Central memory CD8-positive, alpha-beta T cell (primary cell): ENCODE measurements at regions not wholly inside any gene's neighbourhood (a gene's known extent, or its start where the extent isn't known, plus 50 kb on each side); places are given as distances from the start of the nearest gene placed in this dataset.
"Not testable (repeated sequence)": the region's sequence is repeated elsewhere in the genome, so short reads cannot be mapped to it uniquely, and the experiment has no call there.

ENCODE experiments used
- ATAC-seq: fragments of 150-1000 bp; cut with Tn5 transposase; replicated peaks from 2 replicates; pipeline ENCODE4 v1.10.0; 2022; ENCODE audit warnings: mild to moderate bottlenecking, moderate FRiP score, moderate number of reproducible peaks; ENCODE audit not compliant: poor library complexity, severe bottlenecking; ENCODE audit errors: extremely low read depth
- DNase-seq, 2 donors: peaks; one replicate each; pipeline ENCODE4 v3.0.0; 2021; ENCODE audit warnings: low spot score in 2 of 2
- H3K27ac Mint-ChIP-seq: one replicate; pipeline ENCODE4 v1.8.0; 2022; ENCODE audit warnings: low read depth, mild to moderate bottlenecking, moderate library complexity, mixed read lengths
- H3K27me3 Mint-ChIP-seq: one replicate; pipeline ENCODE4 v1.8.0; 2022; ENCODE audit warnings: mixed read lengths
- H3K36me3 Mint-ChIP-seq: one replicate; pipeline ENCODE4 v1.8.0; 2022; ENCODE audit warnings: mild to moderate bottlenecking, moderate library complexity, mixed read lengths; ENCODE audit not compliant: insufficient read depth
- H3K4me1 Mint-ChIP-seq: one replicate; pipeline ENCODE4 v1.8.0; 2022; ENCODE audit warnings: mixed read lengths
- H3K4me3 Mint-ChIP-seq: one replicate; pipeline ENCODE4 v1.8.0; 2022; ENCODE audit warnings: mild to moderate bottlenecking, moderate library complexity, mixed read lengths
- H3K9me3 Mint-ChIP-seq: one replicate; pipeline ENCODE4 v1.8.0; 2022; ENCODE audit warnings: mixed read lengths

DNA sequence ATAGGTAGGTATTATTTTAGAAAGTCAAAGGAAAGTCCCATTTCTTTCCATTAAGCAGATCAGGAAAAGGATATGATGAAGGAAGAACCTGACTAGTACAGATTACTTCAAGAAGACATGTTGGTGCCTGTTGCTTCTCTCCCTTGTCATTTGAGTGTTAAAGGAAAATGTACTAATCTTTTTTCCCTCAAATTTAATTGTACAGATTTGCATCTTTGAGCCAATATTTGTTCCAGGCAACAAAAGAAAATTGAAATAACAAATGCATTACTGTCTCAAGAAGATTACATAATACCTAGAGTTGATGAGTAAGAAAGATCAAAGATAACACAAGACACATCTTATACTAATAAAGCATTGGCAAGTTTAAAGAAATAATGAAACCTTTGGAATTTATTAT lies 566.9 kb upstream of the ZP4 start:
- no peak overlapping the region for H3K4me3 Mint-ChIP-seq
- H3K27ac Mint-ChIP-seq: no peak overlapping the region

DNA sequence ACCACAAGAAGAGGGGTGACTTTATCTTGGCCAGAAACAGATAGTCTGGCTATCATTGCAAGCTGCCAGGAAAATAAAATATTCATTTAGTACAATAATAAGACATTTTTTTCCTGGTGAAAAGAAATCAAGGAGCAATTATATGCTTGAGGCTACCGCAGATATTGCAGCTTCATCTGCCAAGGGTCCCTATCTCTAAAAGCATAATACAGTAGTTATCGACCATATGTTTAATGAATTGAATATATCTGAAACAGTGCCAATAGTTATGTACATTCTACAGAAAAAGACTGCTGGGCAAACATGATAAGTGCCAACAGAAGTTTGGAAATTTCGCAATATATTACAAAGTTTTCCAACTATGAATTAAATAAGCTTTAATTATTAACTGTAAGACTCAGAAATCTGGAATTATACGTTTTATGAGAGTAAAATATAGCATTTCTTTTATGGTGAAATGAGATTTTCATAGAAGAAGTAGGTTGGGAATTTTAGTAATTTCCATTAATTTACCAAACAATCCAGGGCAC lies 561.1 kb upstream of the ZP4 start:
- DNase-seq: no peak
- H3K4me1 Mint-ChIP-seq: no peaks in the 10 kb centered on the region
- H3K4me3 Mint-ChIP-seq: no peak overlapping the region
- H3K9me3 Mint-ChIP-seq: peaks cover 9% of the 10 kb centered on the region
- H3K36me3 Mint-ChIP-seq: no peaks in the 10 kb centered on the region
- no peaks in the 10 kb centered on the region for H3K27me3 Mint-ChIP-seq
- no peak for ATAC-seq
- no peak overlapping the region for H3K27ac Mint-ChIP-seq

More for the DNA sequence above, 566.9 kb upstream of the ZP4 start:
- no peak for ATAC-seq
- Mint-ChIP-seq H3K36me3 (no peaks in the 10 kb centered on the region), H3K9me3 (no peaks in the 10 kb centered on the region), H3K27me3 (no peaks in the 10 kb centered on the region), H3K4me1 (no peaks in the 10 kb centered on the region)
- no peak for DNase-seq

DNA sequence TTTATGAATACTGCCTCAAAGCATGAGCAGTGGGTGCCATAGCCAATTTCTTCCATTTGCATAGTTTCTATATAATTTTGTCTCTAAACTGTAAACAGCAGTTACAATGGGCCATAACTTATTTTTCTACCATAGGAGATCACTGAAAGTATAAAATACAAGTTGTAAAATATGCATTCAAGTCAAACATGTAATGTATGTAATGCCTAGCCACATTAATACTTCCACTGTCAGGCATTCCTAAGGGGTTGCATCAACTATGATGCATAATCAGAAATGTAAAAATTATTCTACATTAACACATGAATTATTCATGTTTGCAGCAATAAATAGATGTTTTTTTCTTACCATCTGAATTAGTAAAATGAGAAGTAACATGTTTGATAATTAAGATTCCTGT lies 560.3 kb upstream of the ZP4 start:
- Mint-ChIP-seq H3K9me3 (peaks cover 9% of the 10 kb centered on the region), H3K36me3 (no peaks in the 10 kb centered on the region), H3K27me3 (no peaks in the 10 kb centered on the region), H3K4me1 (no peaks in the 10 kb centered on the region), H3K4me3 (no peak overlapping the region), H3K27ac (no peak overlapping the region)
- ATAC-seq: no peak
- no peak for DNase-seq

DNA sequence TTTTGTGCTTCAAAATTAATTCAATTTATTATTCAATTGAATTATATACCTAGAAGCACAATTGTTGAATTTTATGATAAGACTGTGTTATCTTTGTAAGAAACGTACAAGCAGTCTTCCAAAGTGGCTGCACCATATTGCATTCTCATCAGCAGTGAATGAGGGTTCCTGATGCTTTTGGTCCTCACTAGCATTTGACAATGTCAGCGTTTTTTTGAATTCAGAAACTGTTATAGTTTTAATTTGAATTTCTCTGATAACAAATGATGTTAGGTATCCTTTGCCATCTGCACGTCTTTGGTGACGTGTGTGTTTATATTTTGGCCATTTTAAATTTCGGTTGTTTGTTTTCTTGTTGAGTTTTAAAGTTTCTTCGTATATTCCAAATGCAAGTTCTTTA lies 553.0 kb upstream of the ZP4 start:
- no peaks in the 10 kb centered on the region for H3K36me3 Mint-ChIP-seq

DNA sequence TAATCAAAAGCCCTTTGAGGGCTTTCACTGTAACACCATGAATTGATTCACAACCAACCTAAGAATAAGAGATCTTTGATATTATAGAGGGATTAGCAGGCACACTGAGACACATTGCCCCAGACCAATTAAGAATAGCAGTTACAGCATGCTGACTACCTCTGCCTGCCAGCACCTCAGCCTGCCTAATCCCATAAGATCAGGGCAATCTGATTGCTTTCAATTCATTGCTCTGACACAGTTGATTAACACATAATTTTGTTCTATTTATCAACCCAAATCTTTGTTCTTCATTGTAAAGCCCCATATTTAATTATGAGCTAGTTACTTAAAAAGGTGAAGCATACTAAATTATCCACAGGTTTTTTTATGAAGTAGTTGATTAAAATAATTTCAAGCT lies 548.8 kb upstream of the ZP4 start:
- peaks cover 21% of the 10 kb centered on the region for H3K9me3 Mint-ChIP-seq
- no peak overlapping the region for H3K4me3 Mint-ChIP-seq
- H3K36me3 Mint-ChIP-seq: no peaks in the 10 kb centered on the region

More for the DNA sequence above, 553.0 kb upstream of the ZP4 start:
- DNase-seq (no peak), ATAC-seq (no peak)
- Mint-ChIP-seq H3K27me3 (no peaks in the 10 kb centered on the region), H3K4me3 (no peak overlapping the region), H3K4me1 (no peaks in the 10 kb centered on the region), H3K9me3 (peaks cover 26% of the 10 kb centered on the region), H3K27ac (no peak overlapping the region)

DNA sequence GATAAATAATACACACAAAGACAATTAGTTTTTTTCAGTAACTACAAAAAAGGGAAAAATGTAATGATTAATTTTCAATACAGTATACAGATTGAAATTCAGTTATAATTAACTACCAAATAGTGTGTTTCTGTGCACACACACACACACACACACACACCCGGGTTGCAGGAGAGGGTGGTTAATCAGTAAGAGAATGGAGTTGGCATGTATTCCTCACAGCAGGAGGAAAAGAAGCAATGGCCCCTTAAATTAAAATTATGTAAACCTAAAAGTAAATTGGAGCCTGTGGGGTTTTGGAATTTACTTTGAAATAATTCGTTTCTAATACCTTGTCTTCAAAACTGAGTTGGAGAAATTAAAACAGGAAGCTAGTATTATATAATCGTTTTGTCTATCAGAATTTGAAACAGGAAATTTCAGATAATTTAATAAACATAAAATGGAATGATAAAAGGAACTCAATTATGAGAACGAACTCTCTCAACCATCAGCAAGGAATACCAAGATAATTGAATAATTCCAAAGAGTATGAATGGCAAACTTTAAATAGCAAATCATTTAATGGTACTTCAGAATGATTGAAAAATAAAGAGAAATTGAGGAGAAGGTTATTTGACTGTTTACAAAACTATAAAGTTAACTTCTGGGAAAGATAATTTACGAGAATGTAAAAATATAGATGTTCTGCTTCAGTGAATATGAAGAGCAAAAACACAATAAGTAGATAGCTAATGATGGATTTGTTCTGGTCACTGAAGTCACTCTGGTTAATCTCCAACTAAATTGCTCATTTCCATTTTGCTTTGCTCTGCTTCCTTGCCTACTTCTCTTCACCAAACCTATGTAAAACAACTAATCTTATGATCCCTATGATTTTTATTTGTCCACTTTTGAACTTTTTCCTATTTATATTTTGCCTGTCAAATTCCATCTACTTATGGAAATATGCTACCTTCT lies 547.9 kb upstream of the ZP4 start:
- no peak overlapping the region for H3K4me3 Mint-ChIP-seq
- H3K36me3 Mint-ChIP-seq: no peaks in the 10 kb centered on the region
- ATAC-seq (no peak), DNase-seq (no peak)
- no peaks in the 10 kb centered on the region for H3K27me3 Mint-ChIP-seq
- H3K9me3 Mint-ChIP-seq: peaks cover 25% of the 10 kb centered on the region
- H3K27ac Mint-ChIP-seq: no peak overlapping the region
- H3K4me1 Mint-ChIP-seq: no peaks in the 10 kb centered on the region

More for the DNA sequence above, 548.8 kb upstream of the ZP4 start:
- DNase-seq (no peak), ATAC-seq (no peak)
- Mint-ChIP-seq H3K27me3 (no peaks in the 10 kb centered on the region), H3K27ac (no peak overlapping the region), H3K4me1 (no peaks in the 10 kb centered on the region)

GRCh38 chr1:238429703-238430102 lies 539.0 kb upstream of the ZP4 start:
- not testable (repeated sequence) for H3K27me3 Mint-ChIP-seq, H3K36me3 Mint-ChIP-seq, DNase-seq, ATAC-seq, H3K27ac Mint-ChIP-seq, H3K4me1 Mint-ChIP-seq, H3K4me3 Mint-ChIP-seq
- peaks cover 40% of the 10 kb centered on the region for H3K9me3 Mint-ChIP-seq

DNA sequence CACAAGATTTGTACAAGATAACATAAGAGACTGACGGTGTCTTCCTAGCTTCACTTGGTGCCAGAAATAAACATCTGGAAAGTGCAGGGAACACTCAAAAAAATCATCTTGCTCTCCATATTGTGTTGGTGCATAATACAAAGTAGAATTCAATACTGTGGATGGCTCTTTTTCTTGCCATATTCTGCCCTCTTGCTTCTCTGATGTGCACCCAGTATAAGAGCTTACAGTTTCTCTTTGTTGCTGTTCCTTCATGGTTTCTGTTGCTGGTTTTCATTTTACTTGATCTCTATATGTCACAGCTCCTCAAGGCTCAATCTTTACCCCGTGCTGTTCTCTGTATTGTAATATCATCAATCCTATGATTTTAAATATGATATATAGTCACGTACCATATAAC lies 528.5 kb upstream of the ZP4 start:
- no peak for DNase-seq
- no peak overlapping the region for H3K27ac Mint-ChIP-seq
- H3K9me3 Mint-ChIP-seq: peaks cover 17% of the 10 kb centered on the region
- H3K27me3 Mint-ChIP-seq: no peaks in the 10 kb centered on the region
- H3K4me1 Mint-ChIP-seq: no peaks in the 10 kb centered on the region
- H3K4me3 Mint-ChIP-seq: no peak overlapping the region
- no peaks in the 10 kb centered on the region for H3K36me3 Mint-ChIP-seq
- ATAC-seq: no peak

DNA sequence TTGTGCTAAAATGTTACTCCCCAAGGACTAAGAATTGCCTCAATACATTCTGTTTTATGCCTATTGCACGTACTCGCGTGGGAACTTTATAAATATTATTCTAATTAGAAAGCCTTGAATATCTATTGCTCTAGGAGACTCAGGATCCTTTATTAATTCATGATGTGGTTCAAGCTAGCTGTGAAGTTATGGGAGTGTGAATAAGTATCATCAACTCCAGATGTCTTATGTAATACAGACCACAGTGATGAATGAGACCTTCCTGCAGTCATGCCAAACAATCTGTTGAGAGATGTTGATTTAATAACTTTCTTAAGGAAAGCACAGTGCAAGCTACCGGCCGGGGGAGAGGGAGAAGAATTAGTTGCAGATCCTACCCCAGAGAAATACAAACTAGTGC lies 519.2 kb upstream of the ZP4 start:
- no peak overlapping the region for H3K4me3 Mint-ChIP-seq
- H3K27ac Mint-ChIP-seq: no peak overlapping the region
- H3K36me3 Mint-ChIP-seq: no peaks in the 10 kb centered on the region
- no peaks in the 10 kb centered on the region for H3K4me1 Mint-ChIP-seq
- ATAC-seq: no peak
- DNase-seq: no peak
- H3K27me3 Mint-ChIP-seq: no peaks in the 10 kb centered on the region
- peaks cover 6% of the 10 kb centered on the region for H3K9me3 Mint-ChIP-seq

GRCh38 chr1:238409191-238409850 lies 518.6 kb upstream of the ZP4 start:
- DNase-seq (no peak), ATAC-seq (no peak)
- no peak overlapping the region for H3K4me3 Mint-ChIP-seq
- H3K27ac Mint-ChIP-seq: no peak overlapping the region
- H3K9me3 Mint-ChIP-seq: peaks cover 11% of the 10 kb centered on the region
- no peaks in the 10 kb centered on the region for H3K27me3 Mint-ChIP-seq
- H3K36me3 Mint-ChIP-seq: no peaks in the 10 kb centered on the region
- no peaks in the 10 kb centered on the region for H3K4me1 Mint-ChIP-seq

- DNase-seq: no peak
- H3K4me3 Mint-ChIP-seq: no peak overlapping the region
- no peaks in the 10 kb centered on the region for H3K36me3 Mint-ChIP-seq
- no peaks in the 10 kb centered on the region for H3K27me3 Mint-ChIP-seq
- H3K27ac Mint-ChIP-seq: no peak overlapping the region
- ATAC-seq: no peak
- peaks cover 14% of the 10 kb centered on the region for H3K9me3 Mint-ChIP-seq
- H3K4me1 Mint-ChIP-seq: no peaks in the 10 kb centered on the region
These were observed 518.0 kb upstream of the ZP4 start for GRCh38 chr1:238408737-238409136.

- Mint-ChIP-seq H3K27me3 (no peaks in the 10 kb centered on the region), H3K4me1 (no peaks in the 10 kb centered on the region), H3K36me3 (no peaks in the 10 kb centered on the region), H3K27ac (no peak overlapping the region), H3K9me3 (peaks cover 28% of the 10 kb centered on the region), H3K4me3 (no peak overlapping the region)
- ATAC-seq: no peak
- DNase-seq: no peak
These were observed 515.6 kb upstream of the ZP4 start for GRCh38 chr1:238406098-238406860.
